IMR-90 (cell line): ENCODE measurements at regions not wholly inside any gene's neighbourhood (a gene's known extent, or its start where the extent isn't known, plus 50 kb on each side); places are given as distances from the start of the nearest gene placed in this dataset.
A peak's percentile ranks its signal among the peaks of the same experiment; 100 is the strongest.

Source experiments
- ATAC-seq: fragments of 200-7000 bp; cut with Tn5 transposase; 2 replicates; pipeline ENCODE4 v1.9.1; 2020; ENCODE audit warnings: low read depth, mild to moderate bottlenecking, moderate library complexity
- BruUV-seq: library from RNA; stranded (reverse); fragments of 400-500 nt; replicated peaks from 2 replicates; lab custom pipeline; 2021; lab: Mats Ljungman, UMichigan
- CTCF ChIA-PET: fragments of 300-600 bp; formaldehyde crosslinking; extraction: SDS; loops from one replicate; lab custom pipeline; 2021; ENCODE audit warnings: antibody characterized with exemption; lab: Yijun Ruan, JAX
- POLR2A ChIA-PET: fragments of 300-600 bp; sonication (Branson Sonifier 250); formaldehyde crosslinking; loops from one replicate; lab custom pipeline; 2022; ENCODE audit warnings: antibody characterized with exemption; ENCODE audit not compliant: unreplicated experiment; lab: Charles Lee
- DNase-seq: peaks from one replicate; pipeline ENCODE4 v3.0.0; 2013
- H2AFZ ChIP-seq: replicated peaks from 2 replicates; pipeline ENCODE3; 2013; ENCODE audit warnings: low read length, mild to moderate bottlenecking; ENCODE audit not compliant: poor library complexity
- H2AK5ac ChIP-seq: 2 replicates; pipeline ENCODE4 v1.6.1; 2013; ENCODE audit warnings: low read depth, low read length, inconsistent platforms
- H2AK9ac ChIP-seq: replicated peaks from 2 replicates; pipeline ENCODE3; 2013; ENCODE audit warnings: mild to moderate bottlenecking, low read depth, low read length, moderate library complexity; ENCODE audit not compliant: poor library complexity
- H2BK120ac ChIP-seq: 2 replicates; pipeline ENCODE4 v1.6.1; 2013; ENCODE audit warnings: low read depth, low read length, inconsistent platforms
- H2BK15ac ChIP-seq: 3 replicates; pipeline ENCODE4 v1.6.1; 2013; ENCODE audit warnings: low read depth, low read length, inconsistent platforms
- H2BK20ac ChIP-seq: 2 replicates; pipeline ENCODE4 v1.6.1; 2013; ENCODE audit warnings: low read depth, mild to moderate bottlenecking, inconsistent platforms, low read length, moderate library complexity
- H2BK5ac ChIP-seq: 2 replicates; pipeline ENCODE4 v1.6.1; 2013; ENCODE audit warnings: mild to moderate bottlenecking, low read depth, low read length, inconsistent platforms; ENCODE audit not compliant: poor library complexity, severe bottlenecking
- H3K14ac ChIP-seq: replicated peaks from 2 replicates; pipeline ENCODE4 v1.6.1; 2013; ENCODE audit warnings: low read depth, low read length, inconsistent platforms
- H3K18ac ChIP-seq: 2 replicates; pipeline ENCODE4 v1.6.1; 2013; ENCODE audit warnings: low read depth, low read length, control low read depth
- H3K23ac ChIP-seq: 2 replicates; pipeline ENCODE4 v1.6.1; 2013; ENCODE audit warnings: low read depth, low read length, inconsistent platforms
- H3K27ac ChIP-seq: 2 replicates; pipeline ENCODE4 v1.5.1; 2013; ENCODE audit warnings: mild to moderate bottlenecking, control low read depth, low read length; ENCODE audit not compliant: insufficient read depth
- H3K27me3 ChIP-seq: 2 replicates; pipeline ENCODE4 v1.6.1; 2013; ENCODE audit warnings: low read length; ENCODE audit not compliant: control insufficient read depth, insufficient read depth
- H3K36me3 ChIP-seq: 2 replicates; pipeline ENCODE4 v1.6.1; 2013; ENCODE audit warnings: low read length, mixed read lengths; ENCODE audit not compliant: control insufficient read depth, insufficient read depth
- H3K4ac ChIP-seq: 2 replicates; pipeline ENCODE4 v1.6.1; 2013; ENCODE audit warnings: low read depth, low read length, inconsistent platforms
- H3K4me1 ChIP-seq: 2 replicates; pipeline ENCODE4 v1.6.1; 2013; ENCODE audit warnings: low read length, mixed read lengths; ENCODE audit not compliant: control insufficient read depth, insufficient read depth
- H3K4me2 ChIP-seq: 2 replicates; pipeline ENCODE4 v1.6.1; 2013; ENCODE audit warnings: low read depth, mild to moderate bottlenecking, control low read depth, low read length, moderate library complexity
- H3K4me3 ChIP-seq: 2 replicates; pipeline ENCODE4 v1.5.1; 2013; ENCODE audit warnings: low read depth, mild to moderate bottlenecking, control low read depth, low read length, moderate library complexity; ENCODE audit not compliant: insufficient read depth
- H3K56ac ChIP-seq: 2 replicates; pipeline ENCODE4 v1.6.1; 2013; ENCODE audit warnings: low read length, inconsistent platforms; ENCODE audit not compliant: insufficient read depth; ENCODE audit errors: extremely low read depth
- H3K79me1 ChIP-seq, 2 experiments: 2 replicates each; pipeline ENCODE4 v1.6.1; 2013; ENCODE audit warnings: low read length in 2 of 2, inconsistent platforms in 1 of 2, low read depth in 1 of 2
- H3K9ac ChIP-seq: 2 replicates; pipeline ENCODE4 v1.6.1; 2013; ENCODE audit warnings: low read depth, low read length, control low read depth
- H3K9me1 ChIP-seq: 2 replicates; pipeline ENCODE4 v1.6.1; 2013; ENCODE audit warnings: low read length, inconsistent platforms; ENCODE audit not compliant: insufficient read depth
- H3K9me3 ChIP-seq: 2 replicates; pipeline ENCODE4 v1.6.1; 2013; ENCODE audit warnings: low read length; ENCODE audit not compliant: control insufficient read depth, insufficient read depth
- H4K20me1 ChIP-seq: 2 replicates; pipeline ENCODE4 v1.6.1; 2013; ENCODE audit warnings: low read length, inconsistent platforms; ENCODE audit not compliant: insufficient read depth
- H4K5ac ChIP-seq: 2 replicates; pipeline ENCODE4 v1.6.1; 2013; ENCODE audit warnings: mild to moderate bottlenecking, low read depth, low read length, control low read depth
- H4K8ac ChIP-seq, 2 experiments: 2 replicates each; pipeline ENCODE4 v1.6.1; 2013; ENCODE audit warnings: low read depth in 2 of 2, low read length in 2 of 2, control low read depth in 1 of 2, inconsistent platforms in 1 of 2
- H4K91ac ChIP-seq: 2 replicates; pipeline ENCODE4 v1.6.1; 2013; ENCODE audit warnings: low read depth, low read length, inconsistent platforms; ENCODE audit not compliant: insufficient read depth
- BHLHE40 ChIP-seq: fragments of 150-350 bp; IDR thresholded peaks from 2 replicates; pipeline ENCODE4 v1.6.1; 2016; ENCODE audit warnings: mild to moderate bottlenecking, low read depth, low read length
- CEBPB ChIP-seq: IDR thresholded peaks from 2 replicates; pipeline ENCODE4 v1.6.1; 2012; ENCODE audit warnings: low read depth, low read length, improper control_type of control experiment
- CHD1 ChIP-seq: IDR thresholded peaks from 2 replicates; pipeline ENCODE4 v1.6.1; 2012; ENCODE audit warnings: low read depth, low read length, improper control_type of control experiment
- FOS ChIP-seq: fragments of 150-350 bp; IDR thresholded peaks from 2 replicates; pipeline ENCODE4 v1.6.1; 2016; ENCODE audit warnings: low read depth, low read length
- MAFK ChIP-seq: IDR thresholded peaks from 2 replicates; pipeline ENCODE4 v1.6.1; 2012; ENCODE audit warnings: low read depth, low read length, improper control_type of control experiment
- MXI1 ChIP-seq: IDR thresholded peaks from 2 replicates; pipeline ENCODE4 v1.6.1; 2012; ENCODE audit warnings: low read depth, mild to moderate bottlenecking, low read length, moderate library complexity, borderline replicate concordance
- NFE2L2 ChIP-seq: fragments of 150-350 bp; IDR thresholded peaks from 2 replicates; pipeline ENCODE4 v1.6.1; 2016; ENCODE audit warnings: low read depth, mild to moderate bottlenecking, low read length
- RAD21 ChIP-seq: IDR thresholded peaks from 2 replicates; pipeline ENCODE4 v1.6.1; 2012; ENCODE audit warnings: low read length, improper control_type of control experiment
- RCOR1 ChIP-seq: IDR thresholded peaks from 2 replicates; pipeline ENCODE4 v1.6.1; 2012; ENCODE audit warnings: mild to moderate bottlenecking, low read length, improper control_type of control experiment; ENCODE audit not compliant: insufficient replicate concordance
- WGBS, 2 experiments: methylation state at CpG; one replicate each; pipeline versions ENCODE4 v1.1.5 to v1.1.7; 2013; ENCODE audit warnings: missing lambda C conversion rate in 2 of 2; ENCODE audit not compliant: insufficient read length in 1 of 2; ENCODE audit errors: extremely low coverage in 2 of 2; 5-methylcytosine and 5-hydroxymethylcytosine counted together
- dilution Hi-C: fragments of 300-500 bp; cut with HindIII; formaldehyde crosslinking; loops from one replicate; pipeline ENCODE4 v1.14.3; 2018; ENCODE audit warnings: low sequenced_read_pairs; ENCODE audit not compliant: unreplicated experiment
- in situ Hi-C: fragments of 300-500 bp; cut with MboI; formaldehyde crosslinking; loops from 3 replicates; pipeline ENCODE4 v1.14.3; 2019; ENCODE audit warnings: low sequenced_read_pairs, inconsistent platforms, mixed read lengths
- intact Hi-C: fragments of 100-400 bp; cut with micrococcal nuclease; formaldehyde crosslinking; loops from 2 replicates; pipeline ENCODE4 v1.10.0; 2022
- TF ChIP-seq, protein P1 (sequence below): conservative IDR thresholded peaks from 2 replicates; pipeline ENCODE4 v1.5.1; 2012; ENCODE audit warnings: mild to moderate bottlenecking, low read depth, low read length, improper control_type of control experiment

DNA sequence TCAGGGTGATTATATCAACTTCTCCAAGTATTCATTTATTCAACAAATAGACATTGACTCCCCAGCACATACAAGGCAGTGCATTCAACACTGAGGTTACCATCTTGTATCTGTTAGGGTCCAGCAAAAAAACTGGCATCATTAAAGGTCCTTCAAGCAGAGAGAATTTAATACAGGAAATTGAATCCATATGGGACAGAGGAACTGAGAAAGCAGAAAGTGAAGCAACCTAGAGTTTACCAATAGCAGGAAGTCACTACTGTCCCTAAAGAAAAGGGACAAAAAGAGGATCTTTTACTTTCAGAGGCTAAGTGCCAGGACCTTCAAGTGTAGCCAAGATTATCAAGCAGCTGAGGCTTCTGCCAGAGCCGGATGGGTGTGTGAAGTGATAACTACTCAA lies 237.8 kb upstream of the TBX3 start:
- Histone ChIP-seq H2BK15ac (0 out of 3 replicates have a peak overlapping the region, but pooled peaks have one; percentile 23), H3K79me1 (no peaks in the 10 kb centered on the region), H3K27ac (no peak overlapping the region), H3K23ac (no peak overlapping the region), H4K91ac (peak overlapping the region; percentile 40; the same call in 1 of the 2 replicates), H3K4ac (no peak overlapping the region), H4K5ac (no peak overlapping the region), H2AK9ac (no peak overlapping the region), H3K4me3 (no peak overlapping the region), H2AFZ (no peak overlapping the region), H2BK120ac (no peak overlapping the region), H3K36me3 (no peaks in the 10 kb centered on the region), H3K14ac (no peak overlapping the region), H3K18ac (no peak overlapping the region), H3K4me2 (no peak overlapping the region), H3K9ac (no peak overlapping the region), H4K8ac (no peak overlapping the region), H3K9me3 (peaks cover 3% of the 10 kb centered on the region; the same call in 1 of the 2 replicates), H2AK5ac (peak overlapping the region; percentile 4; the same call in 1 of the 2 replicates), H3K27me3 (no peaks in the 10 kb centered on the region), H3K4me1 (peaks cover 8% of the 10 kb centered on the region), H3K9me1 (peaks cover 4% of the 10 kb centered on the region; the same call in 1 of the 2 replicates), H2BK20ac (no peak overlapping the region), H4K20me1 (no peaks in the 10 kb centered on the region), H3K56ac (no peak overlapping the region), H2BK5ac (no peak overlapping the region)
- BruUV-seq: no TSS peak
- dilution Hi-C loops (no loop called here), intact Hi-C loops (no loop called here), in situ Hi-C loops (no loop called here)
- CTCF ChIA-PET: no interaction called here
- TF ChIP-seq NFE2L2: no peak
- no peak for TF ChIP-seq CHD1
- TF ChIP-seq BHLHE40: no peak
- TF ChIP-seq CEBPB: no peak
- no peak for TF ChIP-seq RAD21
- no peak for TF ChIP-seq MAFK
- TF ChIP-seq, protein P1, sequence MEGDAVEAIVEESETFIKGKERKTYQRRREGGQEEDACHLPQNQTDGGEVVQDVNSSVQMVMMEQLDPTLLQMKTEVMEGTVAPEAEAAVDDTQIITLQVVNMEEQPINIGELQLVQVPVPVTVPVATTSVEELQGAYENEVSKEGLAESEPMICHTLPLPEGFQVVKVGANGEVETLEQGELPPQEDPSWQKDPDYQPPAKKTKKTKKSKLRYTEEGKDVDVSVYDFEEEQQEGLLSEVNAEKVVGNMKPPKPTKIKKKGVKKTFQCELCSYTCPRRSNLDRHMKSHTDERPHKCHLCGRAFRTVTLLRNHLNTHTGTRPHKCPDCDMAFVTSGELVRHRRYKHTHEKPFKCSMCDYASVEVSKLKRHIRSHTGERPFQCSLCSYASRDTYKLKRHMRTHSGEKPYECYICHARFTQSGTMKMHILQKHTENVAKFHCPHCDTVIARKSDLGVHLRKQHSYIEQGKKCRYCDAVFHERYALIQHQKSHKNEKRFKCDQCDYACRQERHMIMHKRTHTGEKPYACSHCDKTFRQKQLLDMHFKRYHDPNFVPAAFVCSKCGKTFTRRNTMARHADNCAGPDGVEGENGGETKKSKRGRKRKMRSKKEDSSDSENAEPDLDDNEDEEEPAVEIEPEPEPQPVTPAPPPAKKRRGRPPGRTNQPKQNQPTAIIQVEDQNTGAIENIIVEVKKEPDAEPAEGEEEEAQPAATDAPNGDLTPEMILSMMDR: no peak
- no peak for TF ChIP-seq FOS
- no peak for TF ChIP-seq RCOR1
- TF ChIP-seq MXI1: no peak
- POLR2A ChIA-PET: no interaction called here
- no peak for DNase-seq
- no CpG with 5 or more reads among the region's 1 CpG for WGBS, 2 experiments
- ATAC-seq: no peak
